Activated naive CD8-positive, alpha-beta T cell treated with anti-CD3 and anti-CD28 coated beads for 36 hours (primary cell): ENCODE measurements at regions not wholly inside any gene's neighbourhood (a gene's known extent, or its start where the extent isn't known, plus 50 kb on each side); places are given as distances from the start of the nearest gene placed in this dataset.
"Not testable (repeated sequence)": the region's sequence is repeated elsewhere in the genome, so short reads cannot be mapped to it uniquely, and the experiment has no call there.

ENCODE experiments used
- DNase-seq: peaks from one replicate; pipeline ENCODE4 v3.0.0; 2021
- H3K27ac Mint-ChIP-seq: one replicate; pipeline ENCODE4 v1.8.0; 2022; ENCODE audit warnings: mild to moderate bottlenecking, moderate library complexity, mixed read lengths
- H3K27me3 Mint-ChIP-seq: one replicate; pipeline ENCODE4 v1.8.0; 2022; ENCODE audit warnings: mild to moderate bottlenecking, mixed read lengths
- H3K36me3 Mint-ChIP-seq: one replicate; pipeline ENCODE4 v1.8.0; 2021; ENCODE audit warnings: mild to moderate bottlenecking, mixed read lengths
- H3K4me1 Mint-ChIP-seq: one replicate; pipeline ENCODE4 v1.8.0; 2021; ENCODE audit warnings: mixed read lengths
- H3K4me3 Mint-ChIP-seq: one replicate; pipeline ENCODE4 v1.8.0; 2022; ENCODE audit warnings: mild to moderate bottlenecking, moderate library complexity, mixed read lengths
- H3K9me3 Mint-ChIP-seq: one replicate; pipeline ENCODE4 v1.8.0; 2022; ENCODE audit warnings: mixed read lengths

GRCh38 chr4:77433418-77433733, 172.2 kb upstream of the CXCL13 start:
- Mint-ChIP-seq H3K9me3 (no peaks in the 10 kb centered on the region), H3K27ac (no peak overlapping the region), H3K4me3 (no peak overlapping the region), H3K36me3 (no peaks in the 10 kb centered on the region), H3K27me3 (no peaks in the 10 kb centered on the region), H3K4me1 (peaks cover 4% of the 10 kb centered on the region)
- peak; percentile 8 for DNase-seq

- Mint-ChIP-seq H3K4me3 (no peak overlapping the region), H3K27ac (no peak overlapping the region), H3K36me3 (no peaks in the 10 kb centered on the region), H3K9me3 (no peaks in the 10 kb centered on the region), H3K27me3 (no peaks in the 10 kb centered on the region), H3K4me1 (peaks cover 4% of the 10 kb centered on the region)
- DNase-seq: no peak
Measured at GRCh38 chr4:77434299-77435092, 171.1 kb upstream of the CXCL13 start.

GRCh38 chr4:77437079-77437478, 168.5 kb upstream of the CXCL13 start:
- Mint-ChIP-seq H3K9me3 (no peaks in the 10 kb centered on the region), H3K27me3 (no peaks in the 10 kb centered on the region), H3K4me3 (no peak overlapping the region), H3K36me3 (no peaks in the 10 kb centered on the region), H3K4me1 (peaks cover 4% of the 10 kb centered on the region), H3K27ac (no peak overlapping the region)
- DNase-seq: no peak

- Mint-ChIP-seq H3K4me3 (no peak overlapping the region), H3K27me3 (no peaks in the 10 kb centered on the region), H3K36me3 (no peaks in the 10 kb centered on the region), H3K27ac (no peak overlapping the region), H3K4me1 (no peaks in the 10 kb centered on the region), H3K9me3 (no peaks in the 10 kb centered on the region)
- no peak for DNase-seq
Measured at GRCh38 chr4:77438549-77438948, 167.1 kb upstream of the CXCL13 start.

- DNase-seq: no peak
- H3K27ac Mint-ChIP-seq: no peak overlapping the region
- no peaks in the 10 kb centered on the region for H3K4me1 Mint-ChIP-seq
- H3K36me3 Mint-ChIP-seq: no peaks in the 10 kb centered on the region
- no peak overlapping the region for H3K4me3 Mint-ChIP-seq
- no peaks in the 10 kb centered on the region for H3K9me3 Mint-ChIP-seq
- H3K27me3 Mint-ChIP-seq: no peaks in the 10 kb centered on the region
Measured at GRCh38 chr4:77443941-77444340, 161.7 kb upstream of the CXCL13 start.

GRCh38 chr4:77445823-77446222, 159.8 kb upstream of the CXCL13 start:
- H3K4me3 Mint-ChIP-seq: no peak overlapping the region
- H3K4me1 Mint-ChIP-seq: no peaks in the 10 kb centered on the region
- no peaks in the 10 kb centered on the region for H3K9me3 Mint-ChIP-seq
- no peaks in the 10 kb centered on the region for H3K27me3 Mint-ChIP-seq
- no peaks in the 10 kb centered on the region for H3K36me3 Mint-ChIP-seq
- no peak overlapping the region for H3K27ac Mint-ChIP-seq
- no peak for DNase-seq

- Mint-ChIP-seq H3K9me3 (no peaks in the 10 kb centered on the region), H3K27ac (no peak overlapping the region), H3K4me1 (no peaks in the 10 kb centered on the region), H3K36me3 (no peaks in the 10 kb centered on the region), H3K27me3 (no peaks in the 10 kb centered on the region), H3K4me3 (no peak overlapping the region)
- DNase-seq: no peak
Measured at GRCh38 chr4:77446601-77447000, 159.0 kb upstream of the CXCL13 start.

GRCh38 chr4:77449171-77449570, 156.4 kb upstream of the CXCL13 start:
- no peaks in the 10 kb centered on the region for H3K36me3 Mint-ChIP-seq
- no peak overlapping the region for H3K27ac Mint-ChIP-seq
- no peaks in the 10 kb centered on the region for H3K4me1 Mint-ChIP-seq
- H3K9me3 Mint-ChIP-seq: no peaks in the 10 kb centered on the region
- no peaks in the 10 kb centered on the region for H3K27me3 Mint-ChIP-seq
- no peak for DNase-seq
- no peak overlapping the region for H3K4me3 Mint-ChIP-seq

- H3K4me1 Mint-ChIP-seq: no peaks in the 10 kb centered on the region
Measured at GRCh38 chr4:77450006-77450405, 155.6 kb upstream of the CXCL13 start.

GRCh38 chr4:77451530-77451929, 154.1 kb upstream of the CXCL13 start:
- H3K4me3 Mint-ChIP-seq: no peak overlapping the region
- no peak for DNase-seq
- no peaks in the 10 kb centered on the region for H3K27me3 Mint-ChIP-seq
- H3K4me1 Mint-ChIP-seq: no peaks in the 10 kb centered on the region
- H3K9me3 Mint-ChIP-seq: no peaks in the 10 kb centered on the region
- H3K36me3 Mint-ChIP-seq: no peaks in the 10 kb centered on the region
- H3K27ac Mint-ChIP-seq: no peak overlapping the region

More at GRCh38 chr4:77450006-77450405, 155.6 kb upstream of the CXCL13 start:
- Mint-ChIP-seq H3K27ac (no peak overlapping the region), H3K9me3 (no peaks in the 10 kb centered on the region), H3K27me3 (no peaks in the 10 kb centered on the region), H3K4me3 (no peak overlapping the region), H3K36me3 (no peaks in the 10 kb centered on the region)
- DNase-seq: no peak

GRCh38 chr4:77452117-77452516, 153.5 kb upstream of the CXCL13 start:
- H3K9me3 Mint-ChIP-seq, H3K4me3 Mint-ChIP-seq, DNase-seq, H3K4me1 Mint-ChIP-seq, H3K27me3 Mint-ChIP-seq, H3K27ac Mint-ChIP-seq, H3K36me3 Mint-ChIP-seq: not testable (repeated sequence)

- Mint-ChIP-seq H3K9me3 (no peaks in the 10 kb centered on the region), H3K27me3 (no peaks in the 10 kb centered on the region), H3K36me3 (no peaks in the 10 kb centered on the region), H3K4me1 (no peaks in the 10 kb centered on the region), H3K4me3 (no peak overlapping the region), H3K27ac (no peak overlapping the region)
- no peak for DNase-seq
Measured at GRCh38 chr4:77453911-77454310, 151.7 kb upstream of the CXCL13 start.

- H3K27ac Mint-ChIP-seq: no peak overlapping the region
- H3K36me3 Mint-ChIP-seq: no peaks in the 10 kb centered on the region
- no peaks in the 10 kb centered on the region for H3K9me3 Mint-ChIP-seq
- H3K4me3 Mint-ChIP-seq: no peak overlapping the region
- no peaks in the 10 kb centered on the region for H3K27me3 Mint-ChIP-seq
- no peak for DNase-seq
- no peaks in the 10 kb centered on the region for H3K4me1 Mint-ChIP-seq
Measured at GRCh38 chr4:77454858-77455257, 150.8 kb upstream of the CXCL13 start.

GRCh38 chr4:77464100-77464499, 141.5 kb upstream of the CXCL13 start:
- H3K4me1 Mint-ChIP-seq, DNase-seq, H3K36me3 Mint-ChIP-seq, H3K27ac Mint-ChIP-seq, H3K4me3 Mint-ChIP-seq, H3K9me3 Mint-ChIP-seq, H3K27me3 Mint-ChIP-seq: not testable (repeated sequence)

GRCh38 chr4:77465271-77465670, 140.3 kb upstream of the CXCL13 start:
- no peaks in the 10 kb centered on the region for H3K36me3 Mint-ChIP-seq
- peak; percentile 19 for DNase-seq
- H3K4me1 Mint-ChIP-seq: no peaks in the 10 kb centered on the region
- peaks cover under 1% of the 10 kb centered on the region for H3K9me3 Mint-ChIP-seq
- no peak overlapping the region for H3K27ac Mint-ChIP-seq
- H3K4me3 Mint-ChIP-seq: no peak overlapping the region
- peaks cover 7% of the 10 kb centered on the region for H3K27me3 Mint-ChIP-seq

GRCh38 chr4:77466430-77466829, 139.2 kb upstream of the CXCL13 start:
- H3K27me3 Mint-ChIP-seq: peaks cover 12% of the 10 kb centered on the region
- DNase-seq: no peak
- H3K36me3 Mint-ChIP-seq: no peaks in the 10 kb centered on the region
- H3K27ac Mint-ChIP-seq: no peak overlapping the region
- H3K4me1 Mint-ChIP-seq: no peaks in the 10 kb centered on the region
- no peaks in the 10 kb centered on the region for H3K9me3 Mint-ChIP-seq
- no peak overlapping the region for H3K4me3 Mint-ChIP-seq
